HG02943 (cell line): ENCODE measurements at regions not wholly inside any gene's neighbourhood (a gene's known extent, or its start where the extent isn't known, plus 50 kb on each side); places are given as distances from the start of the nearest gene placed in this dataset.

Source experiments
- ATAC-seq: cut with Tn5 transposase; IDR thresholded peaks from one replicate; pipeline ENCODE4 v1.9.1; 2021; ENCODE audit warnings: mild to moderate bottlenecking, low read depth, moderate library complexity; ENCODE audit not compliant: unreplicated experiment

GRCh38 chr10:52526251-52526823 lies 212.3 kb downstream of the DKK1 start:
- ATAC-seq = no peak

GRCh38 chr10:52532650-52533290 lies 218.7 kb downstream of the DKK1 start:
- no peak for ATAC-seq

DNA sequence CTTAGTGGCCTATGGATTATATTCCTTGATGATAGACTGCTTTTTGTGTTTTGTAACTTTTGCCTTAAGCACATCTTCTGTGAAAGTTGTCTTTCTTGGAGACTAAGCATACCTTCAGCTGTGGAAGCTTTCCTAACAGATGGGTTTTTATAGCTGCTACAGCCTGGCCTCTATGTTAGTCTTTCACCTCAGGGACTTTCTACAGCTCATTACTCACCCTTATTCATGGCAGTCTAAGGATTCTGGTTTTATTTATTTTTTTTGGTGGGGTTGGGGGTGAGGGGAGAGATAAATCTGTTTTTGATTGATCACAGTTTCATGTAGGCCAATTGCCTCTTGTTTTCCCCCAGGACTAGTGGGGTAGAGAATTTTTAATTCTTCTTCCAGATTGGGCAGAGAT lies 219.9 kb downstream of the DKK1 start:
- no peak for ATAC-seq

DNA sequence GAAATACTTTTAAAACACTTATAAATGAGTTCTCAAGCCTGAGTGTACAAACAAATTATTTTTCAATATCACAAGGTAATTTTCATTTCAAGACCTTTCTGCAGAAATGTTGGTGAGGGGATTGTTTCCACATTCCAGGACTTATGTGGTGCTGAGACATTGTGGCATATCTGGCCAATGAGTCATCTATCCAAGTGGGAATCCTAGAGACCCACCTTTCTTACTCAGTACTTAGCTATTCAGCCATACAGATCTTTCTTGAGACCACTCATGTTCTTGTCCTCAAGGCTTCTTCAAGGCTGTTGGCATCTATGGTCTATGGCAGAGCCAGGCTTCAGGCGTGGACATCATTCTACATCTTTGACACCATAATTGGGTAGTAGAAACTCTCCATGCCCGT lies 225.4 kb downstream of the DKK1 start:
- no peak for ATAC-seq

DNA sequence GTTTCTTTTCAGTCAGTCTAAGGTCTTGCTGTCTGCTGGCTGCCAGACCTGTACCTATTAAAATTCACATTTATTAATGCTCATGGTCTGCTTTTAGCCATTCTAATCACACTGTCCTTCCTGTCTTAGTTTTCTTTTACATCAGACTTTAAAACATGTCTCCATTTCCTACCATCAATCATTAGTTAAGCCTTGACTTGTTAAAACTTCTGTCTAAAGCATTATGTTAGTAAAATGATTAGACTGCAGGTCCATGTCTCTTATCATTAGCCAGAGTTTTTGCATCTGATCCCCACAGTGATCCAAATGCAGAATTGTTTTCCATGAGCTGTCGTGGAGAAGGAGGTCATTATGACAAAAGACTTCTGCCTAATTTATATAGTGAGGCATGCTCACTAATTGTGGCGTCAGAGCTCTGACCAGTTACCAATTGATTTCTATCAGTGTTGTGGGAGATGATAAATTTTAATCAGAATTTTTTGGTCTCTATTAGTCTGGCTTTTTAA lies 226.5 kb downstream of the DKK1 start:
- no peak for ATAC-seq

- ATAC-seq = no peak
Measured at GRCh38 chr10:52541006-52541473, 227.0 kb downstream of the DKK1 start.

DNA sequence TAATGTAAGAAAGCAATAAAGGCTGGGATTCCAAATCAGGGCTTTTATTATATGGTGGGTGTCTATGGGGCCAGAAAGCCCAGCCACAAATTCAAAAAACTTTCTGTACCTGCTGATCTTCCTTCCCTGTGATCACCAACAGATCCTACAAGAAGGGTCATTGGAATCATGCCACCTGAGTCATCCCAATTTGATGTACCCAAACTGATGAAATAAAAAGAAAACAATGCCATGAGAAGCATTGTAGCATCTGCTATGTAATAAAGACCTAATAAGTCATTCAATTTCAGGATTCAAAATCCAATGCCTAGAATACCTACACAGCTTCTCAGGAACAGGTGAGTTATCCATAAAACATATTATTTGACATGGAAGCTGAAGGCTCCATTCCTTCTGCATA lies 228.8 kb downstream of the DKK1 start:
- ATAC-seq = no peak

GRCh38 chr10:52551046-52551445 lies 221.5 kb downstream of the MBL2 start:
- ATAC-seq = no peak

DNA sequence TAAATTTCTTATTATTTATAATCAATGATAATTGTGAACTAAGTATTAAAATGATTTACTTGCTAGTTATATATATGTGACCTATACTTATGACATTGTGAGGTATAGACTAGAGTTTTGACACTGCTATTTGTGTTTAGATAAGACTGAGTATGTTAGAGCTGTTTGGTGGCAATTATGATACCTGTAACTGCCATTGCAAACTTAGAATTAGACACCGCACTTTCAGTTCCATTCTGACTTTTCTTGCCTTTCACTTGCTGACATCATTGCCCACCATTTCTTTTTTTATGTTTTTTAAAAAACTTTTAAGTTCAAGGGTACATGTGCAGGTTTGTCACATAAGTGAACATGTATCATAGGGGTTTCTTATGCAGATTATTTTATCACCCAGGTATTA lies 214.5 kb downstream of the MBL2 start:
- no peak for ATAC-seq

DNA sequence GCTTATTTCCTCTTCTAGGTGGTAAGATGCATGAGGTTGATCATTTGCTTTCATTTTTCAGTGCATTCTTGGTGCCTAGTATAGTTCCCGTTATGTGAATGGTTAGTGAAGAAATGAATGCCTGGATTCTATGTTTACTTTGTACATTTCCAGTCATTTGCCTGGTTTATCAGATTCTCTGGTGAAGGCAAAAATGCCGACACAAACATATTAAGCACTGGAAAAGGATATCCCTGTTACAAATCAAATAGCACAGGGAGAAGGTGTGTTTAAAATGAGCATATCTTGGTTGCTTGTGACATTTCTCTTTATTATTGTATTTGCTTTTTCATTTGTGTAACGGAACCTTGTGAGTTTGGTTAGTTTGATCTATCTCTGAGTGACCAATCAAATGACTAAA lies 211.3 kb downstream of the MBL2 start:
- ATAC-seq = no peak

DNA sequence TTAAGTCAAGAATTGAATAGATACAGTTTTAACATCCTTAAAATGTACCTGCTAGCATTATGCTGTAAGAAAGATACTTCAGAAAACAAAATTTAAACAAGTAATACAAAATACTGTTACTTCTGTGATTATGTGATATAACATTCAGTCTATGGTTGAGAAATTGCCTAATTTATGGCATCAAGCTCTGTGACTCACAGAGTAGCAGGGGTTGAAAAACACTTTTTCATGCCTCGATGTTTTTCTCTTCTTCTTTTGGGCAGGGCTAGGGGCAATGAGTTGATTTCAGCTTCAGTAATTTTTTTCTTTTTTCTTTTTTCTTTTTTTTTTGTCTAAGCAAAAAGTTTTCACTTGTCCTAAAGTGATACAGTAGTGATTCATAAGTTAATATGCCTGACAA lies 209.2 kb downstream of the MBL2 start:
- no peak for ATAC-seq

- no peak for ATAC-seq
Measured at GRCh38 chr10:52566471-52567246, 205.9 kb downstream of the MBL2 start.

DNA sequence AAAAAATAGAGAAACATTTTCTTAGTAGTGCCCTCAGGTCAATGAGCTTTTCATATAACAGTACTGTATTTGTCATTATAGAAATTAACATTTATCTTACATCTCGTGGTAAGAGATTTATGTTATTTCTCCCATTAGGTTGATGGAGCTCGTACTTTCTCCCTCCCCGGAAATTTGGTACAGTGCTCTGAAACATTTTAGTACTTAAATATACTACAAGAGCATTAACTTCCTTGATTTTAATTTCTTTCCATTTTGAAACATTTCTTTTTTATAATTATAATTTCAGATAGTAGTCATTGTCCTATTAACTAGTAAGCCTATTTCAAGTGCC lies 205.4 kb downstream of the MBL2 start:
- no peak for ATAC-seq

DNA sequence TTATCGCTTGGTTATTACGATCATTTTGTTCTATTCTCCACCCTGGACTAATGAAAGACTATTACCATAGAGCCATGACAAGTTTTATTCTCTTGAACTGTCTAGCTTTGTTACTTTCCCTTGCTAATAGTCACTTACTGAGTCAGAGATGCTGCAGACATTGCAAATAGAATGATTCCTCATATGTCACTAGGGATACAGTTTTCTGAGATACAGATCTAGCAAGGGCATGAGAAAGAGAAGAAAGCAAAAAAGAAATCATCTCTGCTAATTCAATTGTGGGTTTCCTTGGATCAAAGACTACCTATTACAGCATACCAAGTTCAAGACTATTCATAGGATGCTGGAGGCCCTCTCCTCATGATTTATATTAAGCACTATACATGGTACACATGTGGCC lies 204.3 kb downstream of the MBL2 start:
- no peak for ATAC-seq

GRCh38 chr10:52570490-52570889 lies 202.1 kb downstream of the MBL2 start:
- no peak for ATAC-seq

DNA sequence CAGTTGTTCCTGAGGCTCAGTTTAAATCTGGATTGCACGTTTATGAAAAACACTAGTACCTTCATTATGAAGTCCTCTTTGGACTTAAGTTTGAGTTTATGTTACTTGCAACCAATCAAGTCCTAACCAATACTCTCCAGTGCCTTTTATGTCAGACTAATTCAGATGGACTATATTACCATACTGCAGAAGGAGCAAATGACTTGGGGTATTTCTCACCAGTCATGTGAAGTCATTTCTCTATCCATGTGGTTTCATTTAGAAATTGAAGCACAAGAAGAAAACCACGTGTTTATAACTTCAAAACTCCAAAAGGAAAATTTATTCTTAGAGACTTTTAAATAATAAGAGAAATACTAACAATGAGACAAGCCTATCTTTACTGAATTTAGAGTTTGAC lies 201.6 kb downstream of the MBL2 start:
- no peak for ATAC-seq

DNA sequence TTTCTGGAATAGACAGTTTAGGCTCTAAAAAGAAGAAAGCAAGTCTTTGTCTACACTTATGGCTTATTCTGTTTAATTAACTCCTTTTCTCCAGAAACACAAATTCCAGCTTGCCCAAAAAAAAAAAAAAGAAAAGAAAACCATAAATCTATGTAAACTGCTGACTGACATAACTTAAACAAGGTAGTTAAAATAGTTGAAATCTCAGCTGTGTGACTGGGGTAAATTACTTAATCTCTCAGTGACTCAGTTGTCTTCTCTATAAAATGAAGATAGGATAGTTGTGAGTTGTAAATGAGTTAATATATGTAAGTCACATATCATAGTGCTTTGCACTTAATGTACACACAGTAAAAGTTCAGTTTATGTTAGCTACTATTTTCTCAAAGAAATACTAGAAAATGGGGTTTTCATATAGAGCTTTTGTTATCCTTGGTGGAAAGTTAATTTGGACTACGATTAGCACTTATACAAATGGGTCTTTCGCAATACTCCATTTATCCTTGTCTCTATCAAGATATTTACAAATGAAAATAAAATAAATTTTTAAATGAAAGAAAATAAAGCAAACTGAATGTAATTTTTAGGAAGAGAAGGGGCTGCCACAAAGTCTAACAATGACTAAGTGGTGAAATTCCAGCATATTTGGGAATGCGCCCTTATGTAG lies 200.9 kb downstream of the MBL2 start:
- no peak for ATAC-seq

GRCh38 chr10:52573347-52573746 lies 199.2 kb downstream of the MBL2 start:
- no peak for ATAC-seq

GRCh38 chr10:52574697-52575096 lies 197.9 kb downstream of the MBL2 start:
- ATAC-seq = no peak

GRCh38 chr10:52577047-52577446 lies 195.5 kb downstream of the MBL2 start:
- ATAC-seq = no peak

DNA sequence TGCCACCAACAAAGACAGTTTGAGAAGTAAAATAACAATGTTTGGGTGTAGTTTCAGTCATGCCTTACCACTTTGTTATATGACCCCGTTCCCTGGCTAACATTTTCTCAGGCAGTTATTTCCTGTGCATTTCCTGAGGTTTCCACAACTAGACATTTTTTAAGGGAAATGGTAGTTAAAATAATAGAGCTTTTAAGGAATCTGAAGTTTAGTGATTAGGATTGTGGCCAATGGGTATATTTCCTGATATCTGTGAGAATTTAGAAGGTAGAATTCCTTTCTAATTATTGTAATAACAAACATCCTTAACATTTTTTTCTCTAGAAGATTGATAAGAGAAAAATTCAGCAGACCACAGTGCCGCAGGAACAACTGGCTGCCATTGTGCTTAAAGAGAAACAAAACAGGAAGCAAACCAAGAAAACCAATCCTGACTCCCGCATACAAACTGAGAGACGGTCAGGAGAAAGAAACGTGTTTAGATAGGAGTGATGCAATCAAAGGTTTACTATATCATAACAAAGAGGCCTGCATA lies 193.6 kb downstream of the MBL2 start:
- ATAC-seq = no peak
